Breast epithelium (tissue), 4 donors: ENCODE measurements at regions not wholly inside any gene's neighbourhood (a gene's known extent, or its start where the extent isn't known, plus 50 kb on each side); places are given as distances from the start of the nearest gene placed in this dataset.

Source experiments
- DNase-seq, 2 donors: peaks; one replicate each; pipeline ENCODE4 v3.0.0-alpha.2; 2019; ENCODE audit warnings: low spot score in 2 of 2
- H3K27ac ChIP-seq, 2 donors: fragments of 200-600 bp; sonication (generic) in 1 of 2; one replicate each; pipeline ENCODE4 v1.5.1; 2016 to 2019; ENCODE audit warnings: mild to moderate bottlenecking in 1 of 2
- H3K27me3 ChIP-seq, 2 donors: fragments of 200-600 bp; sonication (generic) in 1 of 2; one replicate each; pipeline versions ENCODE4 v1.5.1 to v1.6.0; 2017 to 2019; ENCODE audit warnings: control low read depth in 1 of 2, mild to moderate bottlenecking in 1 of 2
- H3K36me3 ChIP-seq: fragments of 200-600 bp; one replicate; pipeline ENCODE4 v1.5.1; 2019
- H3K4me1 ChIP-seq, 2 donors: fragments of 200-600 bp; sonication (generic); one replicate each; pipeline ENCODE4 v1.5.1; 2016 to 2019; ENCODE audit warnings: control low read depth in 1 of 2
- H3K4me3 ChIP-seq, 3 donors: fragments of 200-600 bp; sonication (generic); 1 replicate in 2 of 3; 2 replicates in 1 of 3; pipeline ENCODE4 v1.5.1; 2016 to 2019; ENCODE audit warnings: mild to moderate bottlenecking in 3 of 3, moderate library complexity in 2 of 3
- H3K9me3 ChIP-seq, 2 donors: fragments of 200-600 bp; sonication (generic) in 1 of 2; one replicate each; pipeline ENCODE4 v1.5.1; 2016 to 2019; ENCODE audit warnings: control low read depth in 1 of 2
- POLR2A ChIP-seq: fragments of 450-650 bp; IDR thresholded peaks from one replicate; pipeline ENCODE4 v1.6.1; 2016; ENCODE audit warnings: antibody characterized with exemption, mild to moderate bottlenecking, moderate library complexity
- POLR2AphosphoS5 ChIP-seq, 3 donors: sonication (generic); formaldehyde crosslinking; IDR thresholded peaks; one replicate each; pipeline ENCODE4 v1.6.1; 2017; ENCODE audit warnings: antibody characterized with exemption in 3 of 3
- intact Hi-C: fragments of 100-400 bp; cut with DNase I; formaldehyde crosslinking; loops from one replicate; pipeline ENCODE4 v1.15.1; 2023; ENCODE audit warnings: low total_unique reads
- TF ChIP-seq, protein P1 (sequence below), 3 donors: fragments of 450-650 bp; IDR thresholded peaks; one replicate each; pipeline ENCODE4 v1.5.1; 2016 to 2017; ENCODE audit warnings: antibody characterized with exemption in 3 of 3, mild to moderate bottlenecking in 3 of 3, moderate library complexity in 3 of 3

DNA sequence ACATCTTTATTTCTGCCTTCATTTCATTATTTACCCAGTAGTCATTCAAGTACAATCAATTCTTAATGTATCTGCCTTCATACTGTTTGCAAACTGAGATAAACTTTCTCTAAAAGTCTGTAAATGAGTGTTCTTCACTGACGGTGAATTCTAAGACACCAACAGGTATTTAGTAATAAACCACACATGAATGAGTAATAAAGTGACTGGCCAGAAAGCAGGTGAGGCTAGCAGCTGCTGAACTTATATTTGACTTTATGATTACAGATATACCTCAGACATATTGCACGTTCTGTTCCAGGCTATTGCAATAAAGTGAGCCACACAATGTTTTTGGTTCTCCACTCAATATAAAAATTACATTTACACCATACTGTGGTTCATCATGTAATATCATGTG, 1894.0 kb upstream of the RAG2 start:
- TF ChIP-seq, protein P1, sequence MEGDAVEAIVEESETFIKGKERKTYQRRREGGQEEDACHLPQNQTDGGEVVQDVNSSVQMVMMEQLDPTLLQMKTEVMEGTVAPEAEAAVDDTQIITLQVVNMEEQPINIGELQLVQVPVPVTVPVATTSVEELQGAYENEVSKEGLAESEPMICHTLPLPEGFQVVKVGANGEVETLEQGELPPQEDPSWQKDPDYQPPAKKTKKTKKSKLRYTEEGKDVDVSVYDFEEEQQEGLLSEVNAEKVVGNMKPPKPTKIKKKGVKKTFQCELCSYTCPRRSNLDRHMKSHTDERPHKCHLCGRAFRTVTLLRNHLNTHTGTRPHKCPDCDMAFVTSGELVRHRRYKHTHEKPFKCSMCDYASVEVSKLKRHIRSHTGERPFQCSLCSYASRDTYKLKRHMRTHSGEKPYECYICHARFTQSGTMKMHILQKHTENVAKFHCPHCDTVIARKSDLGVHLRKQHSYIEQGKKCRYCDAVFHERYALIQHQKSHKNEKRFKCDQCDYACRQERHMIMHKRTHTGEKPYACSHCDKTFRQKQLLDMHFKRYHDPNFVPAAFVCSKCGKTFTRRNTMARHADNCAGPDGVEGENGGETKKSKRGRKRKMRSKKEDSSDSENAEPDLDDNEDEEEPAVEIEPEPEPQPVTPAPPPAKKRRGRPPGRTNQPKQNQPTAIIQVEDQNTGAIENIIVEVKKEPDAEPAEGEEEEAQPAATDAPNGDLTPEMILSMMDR (IDR thresholded peaks at IDR 0.05) = no peak
- TF ChIP-seq POLR2AphosphoS5 (IDR thresholded peaks at IDR 0.05) (no peak), POLR2A (no peak)

DNA sequence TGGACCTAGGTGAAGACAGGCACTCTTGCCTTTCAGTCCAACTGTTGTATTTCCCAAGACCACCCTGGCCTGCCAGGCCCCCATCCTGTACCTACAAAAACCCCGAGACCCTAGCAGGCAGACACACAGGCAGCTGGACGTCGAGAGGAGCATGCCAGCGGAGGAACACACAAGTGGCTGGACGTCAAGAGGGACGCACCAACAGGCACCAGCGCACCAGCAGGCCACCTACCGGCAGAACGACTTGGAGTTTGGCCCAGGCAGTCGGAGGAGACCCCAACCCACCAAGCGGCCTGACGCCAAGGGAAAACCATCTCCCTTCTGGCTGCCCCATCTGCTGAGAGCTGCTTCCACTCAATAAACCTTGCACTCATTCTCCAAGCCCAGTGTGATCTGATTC, 1883.4 kb upstream of the RAG2 start:
- no peaks in the 10 kb centered on the region for H3K36me3 ChIP-seq
- no peak overlapping the region for H3K4me3 ChIP-seq
- no peaks in the 10 kb centered on the region for H3K4me1 ChIP-seq
- intact Hi-C loops = no loop called here
- DNase-seq = no peak
- TF ChIP-seq POLR2A = no peak
- TF ChIP-seq, protein P1 (IDR thresholded peaks at IDR 0.05) = no peak
- no peak for TF ChIP-seq POLR2AphosphoS5 (IDR thresholded peaks at IDR 0.05)
- no peaks in the 10 kb centered on the region for H3K27me3 ChIP-seq
- H3K9me3 ChIP-seq = no peaks in the 10 kb centered on the region
- H3K27ac ChIP-seq = no peak overlapping the region

More for the DNA sequence above, 1894.0 kb upstream of the RAG2 start:
- no peaks in the 10 kb centered on the region for H3K36me3 ChIP-seq
- no peak overlapping the region for H3K4me3 ChIP-seq
- no peaks in the 10 kb centered on the region for H3K4me1 ChIP-seq
- H3K27ac ChIP-seq = no peak overlapping the region
- H3K9me3 ChIP-seq = no peaks in the 10 kb centered on the region
- intact Hi-C loops = no loop called here
- H3K27me3 ChIP-seq = no peaks in the 10 kb centered on the region
- no peak for DNase-seq

DNA sequence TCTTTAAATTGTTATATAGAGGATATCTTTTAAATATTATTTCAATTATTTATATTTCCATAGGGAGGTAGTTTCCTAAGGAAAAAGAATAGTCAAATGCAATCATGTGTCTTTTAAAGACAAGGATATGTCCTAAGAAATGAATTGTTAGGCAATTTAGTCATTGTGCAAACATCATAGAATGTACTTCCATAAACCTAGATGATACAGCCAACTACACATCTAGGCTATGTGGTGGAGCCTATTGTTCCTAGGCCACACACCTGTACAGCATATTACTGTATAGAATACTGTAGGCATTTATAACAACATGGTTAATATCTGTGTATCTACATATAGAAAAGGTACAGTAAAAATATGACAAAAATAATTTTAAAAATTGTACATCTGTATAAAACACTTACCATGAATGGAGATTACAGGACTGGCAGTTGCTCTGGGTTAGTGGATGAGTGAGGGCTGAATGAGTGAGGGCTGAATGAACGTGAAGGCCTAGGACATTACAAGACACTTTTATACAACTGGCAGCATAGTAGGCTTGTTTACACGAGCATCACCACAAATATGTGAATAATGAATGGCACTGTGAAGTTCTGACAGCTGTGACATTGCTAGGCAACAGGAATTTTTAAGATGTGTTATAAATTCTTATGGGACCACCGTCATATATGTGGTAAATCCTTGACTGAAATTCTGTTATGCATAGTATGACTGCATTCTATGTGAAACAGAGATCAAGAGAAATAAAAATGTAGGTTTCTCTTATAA, 1879.0 kb upstream of the RAG2 start:
- TF ChIP-seq, protein P1 (IDR thresholded peaks at IDR 0.05) = no peak
- TF ChIP-seq POLR2A = no peak
- TF ChIP-seq POLR2AphosphoS5 (IDR thresholded peaks at IDR 0.05) = no peak
- no peaks in the 10 kb centered on the region for H3K27me3 ChIP-seq
- H3K36me3 ChIP-seq = no peaks in the 10 kb centered on the region
- intact Hi-C loops = no loop called here
- H3K4me1 ChIP-seq = no peaks in the 10 kb centered on the region
- no peak overlapping the region for H3K4me3 ChIP-seq
- no peak for DNase-seq
- no peaks in the 10 kb centered on the region for H3K9me3 ChIP-seq
- no peak overlapping the region for H3K27ac ChIP-seq

DNA sequence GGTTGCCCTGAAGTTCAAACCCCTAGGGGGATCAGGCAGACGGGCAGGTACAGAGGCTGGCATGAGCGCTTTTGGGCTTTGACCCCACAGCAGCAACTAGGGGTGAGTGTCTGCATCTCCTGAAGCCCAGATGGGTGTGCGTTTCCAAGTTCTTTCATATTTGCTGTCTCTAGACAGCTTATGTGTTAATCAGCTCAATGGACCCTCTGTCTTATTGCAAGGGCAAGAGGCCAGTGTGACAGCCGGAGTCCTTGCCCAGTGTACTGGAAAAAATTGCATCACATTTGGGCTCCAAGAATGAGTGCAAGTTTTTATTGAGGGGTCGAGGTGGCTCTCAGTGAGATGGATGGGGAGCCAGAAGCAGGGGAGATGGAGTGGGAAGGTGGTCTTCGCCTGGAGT, 1863.7 kb upstream of the RAG2 start:
- no peak for DNase-seq

DNA sequence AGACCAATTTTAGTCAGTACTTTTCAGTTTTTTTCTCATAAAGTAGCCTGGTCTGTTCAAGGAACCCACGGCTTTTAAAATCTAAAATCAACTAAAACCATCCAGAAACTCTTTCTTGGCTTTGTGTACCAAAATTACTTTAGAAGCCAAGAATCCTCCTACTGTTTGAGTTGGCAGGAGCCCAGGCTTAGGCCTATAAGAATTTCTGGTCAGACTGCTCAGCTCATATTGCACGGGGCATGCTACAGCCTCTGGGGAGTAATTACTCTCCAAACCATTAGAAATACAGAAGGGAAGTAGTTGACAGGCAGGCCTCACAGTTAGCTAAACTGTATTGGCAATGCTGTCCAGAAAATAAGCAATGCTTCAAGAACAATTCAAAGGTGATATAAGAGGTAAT, 1862.9 kb upstream of the RAG2 start:
- H3K4me1 ChIP-seq = no peaks in the 10 kb centered on the region
- no peaks in the 10 kb centered on the region for H3K36me3 ChIP-seq
- peak; percentile 35 to 56 for DNase-seq
- H3K27me3 ChIP-seq = no peaks in the 10 kb centered on the region
- intact Hi-C loops = no loop called here
- no peaks in the 10 kb centered on the region for H3K9me3 ChIP-seq
- TF ChIP-seq POLR2AphosphoS5 (IDR thresholded peaks at IDR 0.05) (no peak), POLR2A (no peak)
- TF ChIP-seq, protein P1 (IDR thresholded peaks at IDR 0.05) = no peak
- peak overlapping the region in 1 of 2 donors; percentile 34 for H3K27ac ChIP-seq
- no peak overlapping the region for H3K4me3 ChIP-seq

More for the DNA sequence above, 1863.7 kb upstream of the RAG2 start:
- no peaks in the 10 kb centered on the region for H3K9me3 ChIP-seq
- no peak for TF ChIP-seq POLR2A
- no peaks in the 10 kb centered on the region for H3K4me1 ChIP-seq
- no peak overlapping the region for H3K27ac ChIP-seq
- intact Hi-C loops = no loop called here
- H3K4me3 ChIP-seq = no peak overlapping the region
- H3K27me3 ChIP-seq = no peaks in the 10 kb centered on the region
- H3K36me3 ChIP-seq = no peaks in the 10 kb centered on the region
